ENCODE measurements at regions not wholly inside any gene's neighbourhood (a gene's known extent, or its start where the extent isn't known, plus 50 kb on each side); places are given as distances from the start of the nearest gene placed in this dataset.
A peak's percentile ranks its signal among the peaks of the same experiment; 100 is the strongest.

DNA sequence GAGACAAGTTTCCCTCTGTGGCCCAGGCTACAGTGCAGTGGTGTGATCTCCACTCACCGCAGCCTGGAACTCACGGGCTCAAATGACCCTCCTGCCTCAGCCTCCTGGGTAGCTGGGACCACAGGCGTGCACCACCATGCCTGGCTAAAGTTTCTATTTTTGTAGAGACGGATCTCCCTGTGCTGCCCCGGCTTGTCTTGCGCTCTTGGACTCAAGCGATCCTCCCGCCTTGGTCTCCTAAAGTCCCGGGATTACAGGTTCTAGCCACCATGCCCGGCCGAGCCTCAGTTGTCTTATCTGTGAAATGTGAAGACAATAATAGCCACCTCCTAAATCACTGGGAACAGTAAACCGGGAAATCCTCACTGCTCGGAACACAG, 88.1 kb downstream of the FOXL3 start:
- Histone ChIP-seq H3K4ac (ENCODE audit: low read depth, low read length) (no peak overlapping the region), H4K8ac (ENCODE audit: low read depth, low read length) (no peak overlapping the region), H2BK5ac (ENCODE audit: low read length) (no peak overlapping the region), H3K79me2 (ENCODE audit: control insufficient read depth, insufficient read depth, low read length) (no peaks in the 10 kb centered on the region), H3K56ac (ENCODE audit: low read length) (no peak overlapping the region), H3K79me1 (ENCODE audit: low read length) (no peaks in the 10 kb centered on the region), H3K9ac (ENCODE audit: low read length) (no peak overlapping the region), H3K36me3 (ENCODE audit: control insufficient read depth, insufficient read depth, low read length) (no peaks in the 10 kb centered on the region), H3K4me2 (ENCODE audit: low read length) (no peak overlapping the region), H3K4me3 (ENCODE audit: low read length) (no peak overlapping the region), H3K23ac (ENCODE audit: low read length) (no peak overlapping the region), H3K27me3 (ENCODE audit: insufficient read depth, low read length, poor library complexity) (no peaks in the 10 kb centered on the region), H3K27ac (ENCODE audit: low read depth, low read length) (no peak overlapping the region), H2AK5ac (ENCODE audit: low read length) (no peak overlapping the region), H2BK15ac (replicated peaks; ENCODE audit: low read depth) (no peak overlapping the region), H4K5ac (ENCODE audit: low read length) (no peak overlapping the region), H2BK120ac (ENCODE audit: low read depth, low read length) (no peak overlapping the region), H3K4me1 (ENCODE audit: control insufficient read depth, low read depth, low read length) (no peaks in the 10 kb centered on the region), H3K18ac (ENCODE audit: low read length) (no peak overlapping the region)
- no peak for DNase-seq
- WGBS (ENCODE audit: extremely low coverage, insufficient coverage, low lambda C conversion rate), result no CpG with 5 or more reads among the region's 13 CpGs

DNA sequence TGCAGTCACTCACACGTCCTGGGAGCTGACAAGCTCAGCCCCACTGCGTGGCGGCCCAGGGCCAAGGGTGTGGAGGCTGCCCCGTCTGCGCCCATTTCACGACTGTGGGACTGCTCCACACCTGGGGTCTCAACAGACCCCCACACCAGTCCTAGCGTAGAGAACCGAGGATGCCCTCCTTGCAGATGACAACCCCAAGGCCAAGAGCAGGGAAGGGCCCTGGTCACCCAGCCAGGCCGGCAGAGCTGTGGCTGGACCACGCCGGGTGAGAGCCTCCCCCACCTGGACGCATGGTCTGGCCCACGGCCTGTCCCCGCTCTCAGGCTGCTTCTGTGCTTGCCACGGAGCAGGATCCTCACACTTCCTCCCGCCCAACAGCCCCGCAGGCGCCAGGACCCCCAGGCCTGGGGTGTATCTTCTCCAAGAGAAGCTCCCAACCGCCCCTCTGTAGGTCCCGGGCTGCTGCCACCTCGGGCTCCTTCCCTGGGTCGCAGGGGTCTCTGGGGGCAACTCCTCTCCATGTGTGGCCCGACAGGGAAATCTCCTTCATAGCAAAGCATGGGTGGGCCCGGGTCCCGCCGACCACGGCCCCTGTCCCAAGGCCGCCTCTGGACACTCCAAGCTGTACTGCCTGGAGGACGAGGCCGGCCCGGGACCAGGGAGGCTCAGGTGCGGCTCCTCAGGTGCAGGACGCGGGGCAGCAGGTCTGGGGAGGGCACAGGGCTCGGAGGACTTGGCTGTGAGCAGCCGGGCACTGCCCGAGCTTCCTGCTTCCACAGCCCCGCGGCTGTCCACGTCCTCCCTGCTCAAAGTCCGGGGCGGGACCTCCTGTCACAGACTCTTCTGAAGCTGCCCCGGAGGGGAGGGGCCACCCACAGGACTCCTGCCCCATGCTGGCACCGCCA, 88.8 kb downstream of the FOXL3 start:
- H3K4me1 ChIP-seq (ENCODE audit: control insufficient read depth, low read depth, low read length), result no peaks in the 10 kb centered on the region
- peak overlapping the region; percentile 23 for H3K18ac ChIP-seq (ENCODE audit: low read length)
- no peak overlapping the region for H3K27ac ChIP-seq (ENCODE audit: low read depth, low read length)
- peak overlapping the region; percentile 74 for H3K56ac ChIP-seq (ENCODE audit: low read length)
- H4K8ac ChIP-seq (ENCODE audit: low read depth, low read length), result no peak overlapping the region
- peak overlapping the region; percentile 60 for H3K9ac ChIP-seq (ENCODE audit: low read length)
- peak overlapping the region; percentile 20 for H3K4me2 ChIP-seq (ENCODE audit: low read length)
- H2BK15ac ChIP-seq (replicated peaks; ENCODE audit: low read depth), result no peak overlapping the region
- no CpG with 5 or more reads among the region's 44 CpGs for WGBS (ENCODE audit: extremely low coverage, insufficient coverage, low lambda C conversion rate)
- H3K79me1 ChIP-seq (ENCODE audit: low read length), result no peaks in the 10 kb centered on the region
- no peaks in the 10 kb centered on the region for H3K36me3 ChIP-seq (ENCODE audit: control insufficient read depth, insufficient read depth, low read length)
- no peak overlapping the region for H2AK5ac ChIP-seq (ENCODE audit: low read length)
- H2BK5ac ChIP-seq (ENCODE audit: low read length), result no peak overlapping the region
- no peak for DNase-seq
- no peaks in the 10 kb centered on the region for H3K79me2 ChIP-seq (ENCODE audit: control insufficient read depth, insufficient read depth, low read length)
- no peak overlapping the region for H2BK120ac ChIP-seq (ENCODE audit: low read depth, low read length)
- no peak overlapping the region for H4K5ac ChIP-seq (ENCODE audit: low read length)
- H3K4ac ChIP-seq (ENCODE audit: low read depth, low read length), result no peak overlapping the region
- H3K23ac ChIP-seq (ENCODE audit: low read length), result no peak overlapping the region
- H3K27me3 ChIP-seq (ENCODE audit: insufficient read depth, low read length, poor library complexity), result no peaks in the 10 kb centered on the region
- no peak overlapping the region for H3K4me3 ChIP-seq (ENCODE audit: low read length)

DNA sequence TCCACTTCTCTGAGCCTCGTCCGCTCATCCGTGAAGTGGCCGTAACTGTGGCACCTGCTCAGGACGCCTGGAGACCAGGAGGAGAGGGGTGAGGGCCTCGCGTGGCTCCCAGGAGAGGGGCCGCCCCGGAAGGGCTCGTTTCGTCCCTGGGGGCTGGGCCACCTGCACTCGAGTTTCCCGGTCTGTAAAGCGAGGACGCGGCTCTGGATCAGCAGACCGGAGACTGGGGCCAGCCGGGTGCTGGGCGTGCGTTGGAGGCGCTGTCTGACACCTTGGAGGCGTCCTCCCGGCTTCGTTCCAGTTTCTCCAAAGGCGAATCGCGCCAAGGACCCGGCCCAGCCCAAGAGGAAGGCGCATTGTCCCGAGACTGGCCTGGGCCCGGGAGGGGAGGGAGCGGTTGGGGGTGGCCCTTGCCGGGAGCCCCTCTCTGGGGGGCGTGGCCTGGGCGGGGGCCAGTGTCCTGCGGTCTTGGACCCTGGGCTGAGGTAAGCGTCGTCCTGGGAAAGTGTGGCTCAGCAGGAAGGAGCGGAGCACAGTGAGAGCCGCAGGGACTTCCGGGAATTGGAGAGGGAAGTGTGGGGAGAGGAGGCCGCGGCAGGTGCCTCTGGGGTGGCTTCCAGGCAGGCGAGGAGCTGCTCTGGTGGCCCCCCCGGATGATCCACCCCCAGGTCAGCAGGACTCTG, 89.6 kb downstream of the FOXL3 start:
- H3K79me2 ChIP-seq (ENCODE audit: control insufficient read depth, insufficient read depth, low read length), result no peaks in the 10 kb centered on the region
- no peaks in the 10 kb centered on the region for H3K4me1 ChIP-seq (ENCODE audit: control insufficient read depth, low read depth, low read length)
- H3K4me2 ChIP-seq (ENCODE audit: low read length), result peak overlapping the region; percentile 20
- WGBS (ENCODE audit: extremely low coverage, insufficient coverage, low lambda C conversion rate), result no CpG with 5 or more reads among the region's 45 CpGs
- peak overlapping the region; percentile 60 for H3K9ac ChIP-seq (ENCODE audit: low read length)
- H4K5ac ChIP-seq (ENCODE audit: low read length), result no peak overlapping the region
- peak; percentile 65 for DNase-seq
- H2BK120ac ChIP-seq (ENCODE audit: low read depth, low read length), result no peak overlapping the region
- H3K56ac ChIP-seq (ENCODE audit: low read length), result peak overlapping the region; percentile 74
- H3K79me1 ChIP-seq (ENCODE audit: low read length), result no peaks in the 10 kb centered on the region
- H3K4ac ChIP-seq (ENCODE audit: low read depth, low read length), result no peak overlapping the region
- no peak overlapping the region for H3K23ac ChIP-seq (ENCODE audit: low read length)
- no peak overlapping the region for H2AK5ac ChIP-seq (ENCODE audit: low read length)
- H3K27ac ChIP-seq (ENCODE audit: low read depth, low read length), result no peak overlapping the region
- no peak overlapping the region for H2BK15ac ChIP-seq (replicated peaks; ENCODE audit: low read depth)
- no peak overlapping the region for H4K8ac ChIP-seq (ENCODE audit: low read depth, low read length)
- H3K18ac ChIP-seq (ENCODE audit: low read length), result peak overlapping the region; percentile 23
- H3K4me3 ChIP-seq (ENCODE audit: low read length), result peak overlapping the region; percentile 13
- no peaks in the 10 kb centered on the region for H3K36me3 ChIP-seq (ENCODE audit: control insufficient read depth, insufficient read depth, low read length)
- H3K27me3 ChIP-seq (ENCODE audit: insufficient read depth, low read length, poor library complexity), result no peaks in the 10 kb centered on the region
- no peak overlapping the region for H2BK5ac ChIP-seq (ENCODE audit: low read length)

DNA sequence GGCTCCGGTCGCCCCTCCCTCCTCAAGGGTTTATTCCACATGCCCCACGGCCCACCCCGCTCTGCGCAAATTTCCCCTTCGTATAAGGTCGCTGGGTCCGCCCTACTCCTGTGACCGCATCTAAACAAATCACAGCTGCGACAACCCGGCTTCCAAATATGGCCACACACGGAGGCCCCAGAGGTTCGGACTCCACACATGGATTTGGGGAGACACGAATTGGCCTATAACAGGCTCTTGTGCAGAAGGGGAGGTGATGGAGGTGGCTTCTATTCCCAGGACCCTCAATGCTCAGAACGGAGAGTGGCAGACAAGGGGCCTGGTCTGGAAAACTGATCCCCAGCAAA, 90.1 kb downstream of the FOXL3 start:
- H3K27me3 ChIP-seq (ENCODE audit: insufficient read depth, low read length, poor library complexity), result no peaks in the 10 kb centered on the region
- no peak overlapping the region for H3K4me3 ChIP-seq (ENCODE audit: low read length)
- H3K9ac ChIP-seq (ENCODE audit: low read length), result no peak overlapping the region
- H2BK15ac ChIP-seq (replicated peaks; ENCODE audit: low read depth), result no peak overlapping the region
- no peak overlapping the region for H2BK120ac ChIP-seq (ENCODE audit: low read depth, low read length)
- no peak overlapping the region for H2BK5ac ChIP-seq (ENCODE audit: low read length)
- no peaks in the 10 kb centered on the region for H3K79me2 ChIP-seq (ENCODE audit: control insufficient read depth, insufficient read depth, low read length)
- H3K79me1 ChIP-seq (ENCODE audit: low read length), result no peaks in the 10 kb centered on the region
- WGBS (ENCODE audit: extremely low coverage, insufficient coverage, low lambda C conversion rate), result no CpG with 5 or more reads among the region's 15 CpGs
- H3K23ac ChIP-seq (ENCODE audit: low read length), result no peak overlapping the region
- H3K36me3 ChIP-seq (ENCODE audit: control insufficient read depth, insufficient read depth, low read length), result no peaks in the 10 kb centered on the region
- H3K27ac ChIP-seq (ENCODE audit: low read depth, low read length), result no peak overlapping the region
- peak; percentile 21 for DNase-seq
- no peak overlapping the region for H3K4ac ChIP-seq (ENCODE audit: low read depth, low read length)
- no peak overlapping the region for H3K18ac ChIP-seq (ENCODE audit: low read length)
- no peak overlapping the region for H4K5ac ChIP-seq (ENCODE audit: low read length)
- no peak overlapping the region for H3K56ac ChIP-seq (ENCODE audit: low read length)
- no peak overlapping the region for H4K8ac ChIP-seq (ENCODE audit: low read depth, low read length)
- H3K4me2 ChIP-seq (ENCODE audit: low read length), result peak overlapping the region; percentile 20
- no peak overlapping the region for H2AK5ac ChIP-seq (ENCODE audit: low read length)
- H3K4me1 ChIP-seq (ENCODE audit: control insufficient read depth, low read depth, low read length), result no peaks in the 10 kb centered on the region

DNA sequence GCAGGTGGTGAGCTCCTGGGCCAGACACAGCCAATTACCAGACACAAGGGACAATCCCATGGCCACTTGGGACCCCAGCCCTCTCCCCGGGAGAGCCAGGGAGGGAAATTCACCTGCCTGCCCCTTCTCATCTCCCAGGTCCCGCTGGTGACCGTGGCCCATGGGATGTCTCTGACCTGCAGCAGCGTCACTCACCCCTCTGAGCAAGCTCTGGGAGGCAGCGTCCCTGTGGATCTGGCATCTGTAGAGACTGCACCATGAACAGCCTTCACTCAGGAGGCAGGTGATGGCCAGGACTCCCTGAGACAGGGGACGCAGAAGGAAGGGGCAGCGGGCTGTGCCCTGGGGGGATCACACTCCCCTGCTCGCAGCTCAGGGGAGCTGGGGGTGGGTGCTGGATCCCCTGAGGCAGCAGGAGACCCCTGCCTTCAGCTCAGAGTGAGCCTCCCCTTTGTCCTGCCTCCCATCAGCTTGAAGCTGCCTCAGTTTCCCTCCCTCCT, 90.8 kb downstream of the FOXL3 start:
- Histone ChIP-seq H3K36me3 (ENCODE audit: control insufficient read depth, insufficient read depth, low read length) (no peaks in the 10 kb centered on the region), H3K4me3 (ENCODE audit: low read length) (no peak overlapping the region), H2BK120ac (ENCODE audit: low read depth, low read length) (no peak overlapping the region), H3K4me1 (ENCODE audit: control insufficient read depth, low read depth, low read length) (no peaks in the 10 kb centered on the region), H3K27ac (ENCODE audit: low read depth, low read length) (no peak overlapping the region), H3K79me2 (ENCODE audit: control insufficient read depth, insufficient read depth, low read length) (no peaks in the 10 kb centered on the region), H3K4ac (ENCODE audit: low read depth, low read length) (no peak overlapping the region), H3K56ac (ENCODE audit: low read length) (no peak overlapping the region), H3K18ac (ENCODE audit: low read length) (no peak overlapping the region), H3K79me1 (ENCODE audit: low read length) (no peaks in the 10 kb centered on the region), H2BK5ac (ENCODE audit: low read length) (no peak overlapping the region), H3K27me3 (ENCODE audit: insufficient read depth, low read length, poor library complexity) (no peaks in the 10 kb centered on the region), H4K8ac (ENCODE audit: low read depth, low read length) (no peak overlapping the region), H3K23ac (ENCODE audit: low read length) (no peak overlapping the region), H3K9ac (ENCODE audit: low read length) (no peak overlapping the region), H2AK5ac (ENCODE audit: low read length) (no peak overlapping the region), H4K5ac (ENCODE audit: low read length) (no peak overlapping the region), H3K4me2 (ENCODE audit: low read length) (no peak overlapping the region), H2BK15ac (replicated peaks; ENCODE audit: low read depth) (no peak overlapping the region)
- WGBS (ENCODE audit: extremely low coverage, insufficient coverage, low lambda C conversion rate), result no CpG with 5 or more reads among the region's 8 CpGs
- no peak for DNase-seq
